ENCODE measurements at regions not wholly inside any gene's neighbourhood (a gene's known extent, or its start where the extent isn't known, plus 50 kb on each side); places are given as distances from the start of the nearest gene placed in this dataset.

DNA sequence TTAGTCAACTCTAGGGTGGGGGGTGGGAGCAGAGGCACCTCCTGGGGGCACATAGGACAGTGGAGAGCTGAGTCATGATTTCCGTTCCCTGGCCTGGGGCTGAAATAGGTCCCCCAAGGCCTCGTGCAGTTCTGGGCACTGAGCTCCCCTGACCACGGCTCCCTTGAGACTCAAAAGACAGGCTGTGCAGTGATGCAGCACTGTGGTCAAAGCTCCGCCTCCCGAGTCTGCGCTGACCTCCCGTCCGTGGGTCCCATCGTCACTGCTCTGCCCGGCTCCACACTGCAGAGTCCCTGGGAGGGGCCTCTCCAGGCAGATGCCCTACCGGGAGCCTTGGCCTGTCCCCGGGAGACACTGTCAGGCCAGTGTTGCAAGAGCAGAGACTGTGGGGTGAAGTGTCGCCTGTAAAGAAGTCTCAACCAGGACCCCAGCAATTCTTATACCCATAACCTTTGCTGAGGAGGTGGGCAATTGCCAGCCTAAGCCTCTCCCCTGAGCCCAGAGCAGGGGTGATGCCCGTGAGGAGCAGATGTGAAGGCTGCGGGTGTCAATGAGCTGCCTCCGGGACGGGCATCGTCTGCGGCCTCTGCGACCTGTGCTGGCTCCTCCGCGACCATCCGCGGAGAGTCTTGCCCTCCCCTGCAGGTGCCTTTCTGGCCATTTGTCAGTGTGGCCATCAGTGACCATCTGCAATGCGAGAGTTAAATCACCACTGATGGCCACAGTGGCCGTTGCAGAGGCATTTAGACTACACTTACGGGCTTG lies 877.3 kb downstream of the BRD1 start:
- TF ChIP-seq POLR2A (IDR thresholded peaks at IDR 0.05): no peak
- TF ChIP-seq, protein P1, sequence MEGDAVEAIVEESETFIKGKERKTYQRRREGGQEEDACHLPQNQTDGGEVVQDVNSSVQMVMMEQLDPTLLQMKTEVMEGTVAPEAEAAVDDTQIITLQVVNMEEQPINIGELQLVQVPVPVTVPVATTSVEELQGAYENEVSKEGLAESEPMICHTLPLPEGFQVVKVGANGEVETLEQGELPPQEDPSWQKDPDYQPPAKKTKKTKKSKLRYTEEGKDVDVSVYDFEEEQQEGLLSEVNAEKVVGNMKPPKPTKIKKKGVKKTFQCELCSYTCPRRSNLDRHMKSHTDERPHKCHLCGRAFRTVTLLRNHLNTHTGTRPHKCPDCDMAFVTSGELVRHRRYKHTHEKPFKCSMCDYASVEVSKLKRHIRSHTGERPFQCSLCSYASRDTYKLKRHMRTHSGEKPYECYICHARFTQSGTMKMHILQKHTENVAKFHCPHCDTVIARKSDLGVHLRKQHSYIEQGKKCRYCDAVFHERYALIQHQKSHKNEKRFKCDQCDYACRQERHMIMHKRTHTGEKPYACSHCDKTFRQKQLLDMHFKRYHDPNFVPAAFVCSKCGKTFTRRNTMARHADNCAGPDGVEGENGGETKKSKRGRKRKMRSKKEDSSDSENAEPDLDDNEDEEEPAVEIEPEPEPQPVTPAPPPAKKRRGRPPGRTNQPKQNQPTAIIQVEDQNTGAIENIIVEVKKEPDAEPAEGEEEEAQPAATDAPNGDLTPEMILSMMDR (IDR thresholded peaks at IDR 0.05 in 8 of 11, conservative IDR thresholded peaks at IDR 0.05 in 3 of 11): no peak

Measured in spleen (tissue), 7 donors.